ENCODE measurements at regions not wholly inside any gene's neighbourhood (a gene's known extent, or its start where the extent isn't known, plus 50 kb on each side); places are given as distances from the start of the nearest gene placed in this dataset.
"Not testable (repeated sequence)": the region's sequence is repeated elsewhere in the genome, so short reads cannot be mapped to it uniquely, and the experiment has no call there.

- Histone ChIP-seq H3K27me3 (no peaks in the 10 kb centered on the region), H3K4me3 (ENCODE audit: low read depth, low read length) (no peak overlapping the region), H3K4me1 (no peaks in the 10 kb centered on the region), H3K9me3 (no peaks in the 10 kb centered on the region), H3K36me3 (no peaks in the 10 kb centered on the region)
- TF ChIP-seq CTCF (IDR thresholded peaks at IDR 0.05; ENCODE audit: low read depth, low read length), result no peak
- no peak for DNase-seq
Observed at GRCh38 chrX:131845771-131846170, 177.3 kb upstream of the STK26 start.

GRCh38 chrX:131850964-131851363, 172.1 kb upstream of the STK26 start:
- not testable (repeated sequence) for H3K27me3 ChIP-seq; DNase-seq; H3K9me3 ChIP-seq; H3K4me3 ChIP-seq (ENCODE audit: low read depth, low read length); H3K36me3 ChIP-seq; H3K4me1 ChIP-seq

GRCh38 chrX:131853440-131853839, 169.7 kb upstream of the STK26 start:
- Histone ChIP-seq H3K4me3 (ENCODE audit: low read depth, low read length) (no peak overlapping the region), H3K27me3 (no peaks in the 10 kb centered on the region), H3K4me1 (no peaks in the 10 kb centered on the region), H3K9me3 (no peaks in the 10 kb centered on the region), H3K36me3 (no peaks in the 10 kb centered on the region)
- DNase-seq, result no peak
- no peak for TF ChIP-seq CTCF (IDR thresholded peaks at IDR 0.05; ENCODE audit: low read depth, low read length)

- H3K4me1 ChIP-seq, result no peaks in the 10 kb centered on the region
- H3K4me3 ChIP-seq (ENCODE audit: low read depth, low read length), result no peak overlapping the region
- no peak for TF ChIP-seq CTCF (IDR thresholded peaks at IDR 0.05; ENCODE audit: low read depth, low read length)
- H3K27me3 ChIP-seq, result no peaks in the 10 kb centered on the region
- DNase-seq, result no peak
- no peaks in the 10 kb centered on the region for H3K36me3 ChIP-seq
- no peaks in the 10 kb centered on the region for H3K9me3 ChIP-seq
Observed at GRCh38 chrX:131854581-131854980, 168.5 kb upstream of the STK26 start.

GRCh38 chrX:131861088-131861787, 161.9 kb upstream of the STK26 start:
- Histone ChIP-seq H3K27me3 (no peaks in the 10 kb centered on the region), H3K9me3 (no peaks in the 10 kb centered on the region), H3K4me1 (no peaks in the 10 kb centered on the region), H3K36me3 (no peaks in the 10 kb centered on the region), H3K4me3 (ENCODE audit: low read depth, low read length) (no peak overlapping the region)
- no peak for DNase-seq
- no peak for TF ChIP-seq CTCF (IDR thresholded peaks at IDR 0.05; ENCODE audit: low read depth, low read length)

GRCh38 chrX:131862321-131862720, 160.8 kb upstream of the STK26 start:
- no peak for DNase-seq
- no peaks in the 10 kb centered on the region for H3K4me1 ChIP-seq
- no peak for TF ChIP-seq CTCF (IDR thresholded peaks at IDR 0.05; ENCODE audit: low read depth, low read length)
- no peaks in the 10 kb centered on the region for H3K9me3 ChIP-seq
- H3K4me3 ChIP-seq (ENCODE audit: low read depth, low read length), result no peak overlapping the region
- H3K27me3 ChIP-seq, result no peaks in the 10 kb centered on the region
- H3K36me3 ChIP-seq, result no peaks in the 10 kb centered on the region
